Spleen (tissue), 11 donors: ENCODE measurements at regions not wholly inside any gene's neighbourhood (a gene's known extent, or its start where the extent isn't known, plus 50 kb on each side); places are given as distances from the start of the nearest gene placed in this dataset.

ENCODE experiments used
- DNase-seq: peaks from one replicate; pipeline ENCODE4 v3.0.0-alpha.2; 2020
- H3K27ac ChIP-seq, 8 donors: fragments of 200-600 bp; sonication (generic) in 7 of 8; 1 replicate in 4 of 8; 2 replicates in 4 of 8; pipeline versions ENCODE4 v1.5.0 to v1.8.0; 2016 to 2021; ENCODE audit warnings: inconsistent platforms in 4 of 8, mild to moderate bottlenecking in 4 of 8, moderate library complexity in 1 of 8
- H3K27me3 ChIP-seq, 7 donors: fragments of 200-600 bp; sonication (generic) in 6 of 7; replicated peaks in 1 of 7; 1 replicate in 4 of 7; 2 replicates in 3 of 7; pipeline versions ENCODE4 v1.5.0 to v1.8.0; 2016 to 2021; ENCODE audit warnings: inconsistent platforms in 3 of 7, mild to moderate bottlenecking in 1 of 7
- H3K36me3 ChIP-seq, 6 donors: fragments of 200-600 bp; sonication (generic) in 5 of 6; 1 replicate in 4 of 6; 2 replicates in 2 of 6; pipeline versions ENCODE4 v1.5.0 to v1.8.0; 2016 to 2021; ENCODE audit warnings: inconsistent platforms in 2 of 6
- H3K4me1 ChIP-seq, 6 donors: fragments of 200-600 bp; sonication (generic) in 5 of 6; 1 replicate in 3 of 6; 2 replicates in 3 of 6; pipeline versions ENCODE4 v1.5.0 to v1.8.0; 2016 to 2021; ENCODE audit warnings: inconsistent platforms in 3 of 6
- H3K4me3 ChIP-seq, 8 donors: fragments of 200-600 bp; sonication (generic) in 7 of 8; 1 replicate in 4 of 8; 2 replicates in 4 of 8; pipeline versions ENCODE4 v1.5.0 to v1.8.0; 2016 to 2021; ENCODE audit warnings: inconsistent platforms in 4 of 8, mild to moderate bottlenecking in 4 of 8, moderate library complexity in 2 of 8
- H3K9me3 ChIP-seq, 8 donors: fragments of 200-600 bp; sonication (generic) in 7 of 8; 1 replicate in 4 of 8; 2 replicates in 4 of 8; pipeline versions ENCODE4 v1.5.0 to v1.8.0; 2016 to 2021; ENCODE audit warnings: inconsistent platforms in 4 of 8
- CTCF ChIP-seq, 11 experiments: fragments of 200-600 bp in 7 of 11; fragments of 450-650 bp in 4 of 11; sonication (generic) in 4 of 11; IDR thresholded peaks in 8 of 11; conservative IDR thresholded peaks in 3 of 11; 1 replicate in 7 of 11; 2 replicates in 4 of 11; pipeline versions ENCODE4 v1.4.0 to v1.8.0; 2016 to 2021; ENCODE audit warnings: antibody characterized with exemption in 11 of 11, inconsistent platforms in 4 of 11, mild to moderate bottlenecking in 1 of 11
- POLR2A ChIP-seq, 3 donors: fragments of 450-650 bp; IDR thresholded peaks; one replicate each; pipeline ENCODE4 v1.5.1; 2017; ENCODE audit warnings: antibody characterized with exemption in 3 of 3, mild to moderate bottlenecking in 1 of 3
- POLR2AphosphoS5 ChIP-seq, 3 donors: sonication (generic); formaldehyde crosslinking; IDR thresholded peaks; one replicate each; pipeline ENCODE4 v1.5.1; 2017; ENCODE audit warnings: antibody characterized with exemption in 3 of 3
- WGBS, 5 donors: extraction: QIAGEN DNeasy Blood & Tissue Kit in 3 of 5; methylation state at CpG; one replicate each; pipeline versions ENCODE4 v1.1.5 to v1.1.7; 2013 to 2018; 5-methylcytosine and 5-hydroxymethylcytosine counted together
- intact Hi-C: fragments of 100-400 bp; cut with DNase I; formaldehyde crosslinking; loops from one replicate; pipeline ENCODE4 v1.15.0; 2023; ENCODE audit warnings: low total_unique reads
- donor health status: healthy with polysubstance abuse.
- donor health status: DM: no; HTN: no; CAD: no; lungs with moderate emphysema.
- donor health status: DM: no; HTN: no; CAD: no.
- donor health status: Bipolar disorder and iron deficiency.
- donor health status: healthy.
- donor health status: DM: no; HTN: no; CAD: no.
- donor health status: DM: yes; HTN: yes; CAD: no.

- H3K27ac ChIP-seq: no peak overlapping the region
- WGBS, 5 donors: 63 to 79% (median 72%) methylated on average over 3 of the region's 3 CpGs
- TF ChIP-seq CTCF (IDR thresholded peaks at IDR 0.05 in 8 of 11, conservative IDR thresholded peaks at IDR 0.05 in 3 of 11) (no peak), POLR2AphosphoS5 (IDR thresholded peaks at IDR 0.05) (no peak), POLR2A (IDR thresholded peaks at IDR 0.05) (no peak)
- intact Hi-C loops: no loop called here
- no peaks in the 10 kb centered on the region for H3K36me3 ChIP-seq
- H3K4me1 ChIP-seq: no peaks in the 10 kb centered on the region
- DNase-seq: no peak
- no peak overlapping the region for H3K4me3 ChIP-seq
- H3K27me3 ChIP-seq: no peaks in the 10 kb centered on the region
- H3K9me3 ChIP-seq: no peaks in the 10 kb centered on the region
Measured at GRCh38 chr7:121774563-121774962, 98.4 kb upstream of the PTPRZ1 start.

- Histone ChIP-seq H3K4me3 (no peak overlapping the region), H3K27me3 (no peaks in the 10 kb centered on the region), H3K36me3 (no peaks in the 10 kb centered on the region), H3K27ac (no peak overlapping the region), H3K9me3 (peaks cover 0 to 9% (median 0%) of the 10 kb centered on the region in 8 donors), H3K4me1 (no peaks in the 10 kb centered on the region)
- TF ChIP-seq POLR2AphosphoS5 (IDR thresholded peaks at IDR 0.05) (no peak), CTCF (IDR thresholded peaks at IDR 0.05 in 8 of 11, conservative IDR thresholded peaks at IDR 0.05 in 3 of 11) (no peak), POLR2A (IDR thresholded peaks at IDR 0.05) (no peak)
- intact Hi-C loops: no loop called here
- DNase-seq: no peak
- WGBS, 5 donors: 79 to 91% (median 87%) methylated on average over 1 of the region's 1 CpG
Measured at GRCh38 chr7:121766676-121767075, 106.3 kb upstream of the PTPRZ1 start.

GRCh38 chr7:121761399-121761798 is 111.6 kb upstream of the PTPRZ1 start:
- H3K27me3 ChIP-seq: no peaks in the 10 kb centered on the region
- H3K36me3 ChIP-seq: no peaks in the 10 kb centered on the region
- no peaks in the 10 kb centered on the region for H3K4me1 ChIP-seq
- WGBS, 5 donors: 60 to 90% (median 70%) methylated on average over 1 of the region's 1 CpG
- no peak overlapping the region for H3K27ac ChIP-seq
- no peak for DNase-seq
- peaks cover 0 to 9% (median 0%) of the 10 kb centered on the region in 8 donors for H3K9me3 ChIP-seq
- intact Hi-C loops: no loop called here
- H3K4me3 ChIP-seq: no peak overlapping the region
- TF ChIP-seq POLR2A (IDR thresholded peaks at IDR 0.05) (no peak), CTCF (IDR thresholded peaks at IDR 0.05 in 8 of 11, conservative IDR thresholded peaks at IDR 0.05 in 3 of 11) (no peak), POLR2AphosphoS5 (IDR thresholded peaks at IDR 0.05) (no peak)

- H3K27me3 ChIP-seq: peaks cover 0 to 7% (median 0%) of the 10 kb centered on the region in 7 donors
- 71 to 78% (median 74%) methylated on average over 6 of the region's 6 CpGs for WGBS, 5 donors
- no peaks in the 10 kb centered on the region for H3K36me3 ChIP-seq
- H3K9me3 ChIP-seq: no peaks in the 10 kb centered on the region
- TF ChIP-seq POLR2A (IDR thresholded peaks at IDR 0.05) (no peak), POLR2AphosphoS5 (IDR thresholded peaks at IDR 0.05) (no peak), CTCF (IDR thresholded peaks at IDR 0.05 in 8 of 11, conservative IDR thresholded peaks at IDR 0.05 in 3 of 11) (no peak)
- no peak for DNase-seq
- intact Hi-C loops: no loop called here
- H3K4me3 ChIP-seq: no peak overlapping the region
- no peaks in the 10 kb centered on the region for H3K4me1 ChIP-seq
- no peak overlapping the region for H3K27ac ChIP-seq
Measured at GRCh38 chr7:121755818-121756552, 117.0 kb upstream of the PTPRZ1 start.
